K562 (cell line): ENCODE measurements at regions not wholly inside any gene's neighbourhood (a gene's known extent, or its start where the extent isn't known, plus 50 kb on each side); places are given as distances from the start of the nearest gene placed in this dataset.

Experiments used
- ATAC-seq: fragments of 200-7000 bp; cut with Tn5 transposase; 3 replicates; pipeline ENCODE4 v1.9.1; 2020; ENCODE audit warnings: moderate library complexity
- BruUV-seq: library from RNA; stranded (reverse); fragments of 400-500 nt; replicated peaks from 2 replicates; lab custom pipeline; 2021; lab: Mats Ljungman, UMichigan
- CTCF ChIA-PET: fragments of 300-600 bp; formaldehyde crosslinking; extraction: SDS; loops from one replicate; lab custom pipeline; 2021; ENCODE audit warnings: low intra/inter-chr PET ratio; lab: Yijun Ruan, JAX
- POLR2A ChIA-PET: fragments of 300-600, 350-650 bp; sonication (Branson Sonifier 250); formaldehyde crosslinking; extraction: SDS; loops from one replicate; lab custom pipeline; 2021; ENCODE audit warnings: antibody characterized with exemption, inconsistent platforms; lab: Yijun Ruan, JAX
- DNase-seq, 4 experiments: peaks; one replicate each; pipeline versions ENCODE4 v3.0.0 to v3.0.0-alpha.2; 2011 to 2018; ENCODE audit warnings: low spot score in 3 of 4, mixed read lengths in 3 of 4; ENCODE audit errors: extremely low read depth in 1 of 4
- FAIRE-seq: peaks from 2 replicates; lab custom pipeline; 2011; peaks lifted over from hg19 to GRCh38; lab: Jason Lieb, UNC
- H2AFZ ChIP-seq: 2 replicates; pipeline ENCODE4 v1.6.0; 2011; ENCODE audit warnings: low read depth, low read length, control low read depth, inconsistent platforms
- H3K27ac ChIP-seq: fragments of 200-600 bp; 3 replicates; pipeline ENCODE4 v1.8.0; 2011; ENCODE audit warnings: low read depth, mild to moderate bottlenecking, control low read depth, inconsistent platforms, low read length, moderate library complexity, mixed read lengths; ENCODE audit errors: extremely low read depth
- H3K27me3 ChIP-seq, 2 experiments: fragments of 300-600 bp in 1 of 2; 2 replicates in 1 of 2; 3 replicates in 1 of 2; pipeline versions ENCODE4 v1.6.0 to v1.8.0; 2011; ENCODE audit warnings: inconsistent platforms in 2 of 2, low read length in 2 of 2, mild to moderate bottlenecking in 1 of 2, mixed read lengths in 1 of 2, moderate library complexity in 1 of 2; ENCODE audit not compliant: control insufficient read depth in 2 of 2, insufficient read depth in 2 of 2
- H3K36me3 ChIP-seq: fragments of 300-600 bp; 3 replicates; pipeline ENCODE4 v1.8.0; 2011; ENCODE audit warnings: mild to moderate bottlenecking, low read length, inconsistent platforms; ENCODE audit not compliant: control insufficient read depth, insufficient read depth
- H3K4me1 ChIP-seq, 2 experiments: fragments of 200-600 bp in 1 of 2; replicated peaks in 1 of 2; 2 replicates in 1 of 2; 3 replicates in 1 of 2; pipeline versions ENCODE4 v1.5.1 to v1.8.0; 2011; ENCODE audit warnings: inconsistent platforms in 2 of 2, low read length in 2 of 2, mild to moderate bottlenecking in 1 of 2, mixed read lengths in 1 of 2, moderate library complexity in 1 of 2; ENCODE audit not compliant: control insufficient read depth in 2 of 2, insufficient read depth in 2 of 2
- H3K4me2 ChIP-seq: 2 replicates; pipeline ENCODE4 v1.6.1; 2011; ENCODE audit warnings: low read length, control low read depth, inconsistent platforms, mixed read lengths; ENCODE audit not compliant: insufficient read depth
- H3K4me3 ChIP-seq: fragments of 200-600 bp; sonication (generic), shearing (Covaris generic); 2 replicates; pipeline ENCODE4 v1.5.1; 2016; ENCODE audit warnings: control low read depth, inconsistent platforms
- H3K79me2 ChIP-seq: fragments of 200-600 bp; 3 replicates; pipeline ENCODE4 v1.8.0; 2011; ENCODE audit warnings: low read length, inconsistent platforms; ENCODE audit not compliant: control insufficient read depth, insufficient read depth
- H3K9ac ChIP-seq, 2 experiments: 2 replicates each; pipeline versions ENCODE4 v1.6.0 to v1.6.1; 2011; ENCODE audit warnings: low read depth in 2 of 2, low read length in 2 of 2, control low read depth in 1 of 2, inconsistent platforms in 1 of 2, mild to moderate bottlenecking in 1 of 2, mixed read lengths in 1 of 2; ENCODE audit not compliant: insufficient read depth in 1 of 2
- H3K9me1 ChIP-seq: one replicate; pipeline ENCODE4 v1.6.0; 2011; ENCODE audit warnings: inconsistent platforms, mild to moderate bottlenecking, low read length, moderate library complexity; ENCODE audit not compliant: control insufficient read depth, insufficient read depth
- H3K9me3 ChIP-seq: replicated peaks from 2 replicates; pipeline ENCODE4 v1.5.1; 2011; ENCODE audit warnings: low read depth, low read length, inconsistent platforms; ENCODE audit not compliant: control insufficient read depth, insufficient read depth
- H4K20me1 ChIP-seq: replicated peaks from 2 replicates; pipeline ENCODE4 v1.6.1; 2011; ENCODE audit warnings: low read length, inconsistent platforms, mixed read lengths; ENCODE audit not compliant: control insufficient read depth, insufficient read depth
- ARNT ChIP-seq, 2 experiments: fragments of 450-650 bp; IDR thresholded peaks; 2 replicates each; pipeline ENCODE4 v1.6.1; 2016; ENCODE audit warnings: mild to moderate bottlenecking in 1 of 2
- ASH1L ChIP-seq: fragments of 450-650 bp; IDR thresholded peaks from 2 replicates; pipeline ENCODE4 v1.6.1; 2018; ENCODE audit warnings: borderline replicate concordance, mild to moderate bottlenecking, low read depth; ENCODE audit not compliant: partially characterized antibody
- FOXJ2 ChIP-seq: fragments of 200-800 bp; sonication (Bioruptor generic); IDR thresholded peaks from 2 replicates; pipeline ENCODE4 v1.6.1; 2016; ENCODE audit warnings: missing genetic modification characterization, missing compliant biosample characterization
- KHSRP ChIP-seq: fragments of 450-650 bp; IDR thresholded peaks from 2 replicates; pipeline ENCODE4 v1.6.1; 2017
- MAFK ChIP-seq: IDR thresholded peaks from 2 replicates; pipeline ENCODE4 v1.6.1; 2011; ENCODE audit warnings: low read length, improper control_type of control experiment
- NFE2 ChIP-seq: IDR thresholded peaks from 2 replicates; pipeline ENCODE4 v1.6.1; 2014; ENCODE audit warnings: antibody characterized with exemption, low read depth
- NRF1 ChIP-seq, 2 experiments: fragments of 450-650 bp; IDR thresholded peaks in 1 of 2; conservative IDR thresholded peaks in 1 of 2; 2 replicates each; pipeline ENCODE4 v1.6.1; 2014; ENCODE audit warnings: mild to moderate bottlenecking in 2 of 2
- RBBP5 ChIP-seq: fragments of 200-600 bp; sonication (generic); IDR thresholded peaks from 2 replicates; pipeline ENCODE4 v1.6.1; 2012; ENCODE audit warnings: borderline replicate concordance, mild to moderate bottlenecking, low read length, control low read depth, inconsistent platforms; ENCODE audit not compliant: insufficient read depth, poor library complexity, severe bottlenecking
- THAP7 ChIP-seq: fragments of 250-450 bp; sonication (Bioruptor Pico); IDR thresholded peaks from 2 replicates; pipeline ENCODE4 v1.5.0; 2021
- THRA ChIP-seq: fragments of 450-650 bp; IDR thresholded peaks from 2 replicates; pipeline ENCODE4 v1.6.1; 2017; ENCODE audit warnings: mild to moderate bottlenecking, moderate library complexity
- ZNF232 ChIP-seq: sonication (generic); formaldehyde crosslinking; IDR thresholded peaks from 2 replicates; pipeline ENCODE4 v1.8.0; 2022; ENCODE audit warnings: mild to moderate bottlenecking, missing genetic modification reagents
- ZNF707 ChIP-seq: fragments of 250-450 bp; sonication (Bioruptor Pico); conservative IDR thresholded peaks from 2 replicates; pipeline ENCODE4 v1.8.0; 2022; ENCODE audit warnings: inconsistent platforms, mild to moderate bottlenecking, moderate library complexity
- WGBS: fragments of 100-300 bp; shearing (Covaris generic); methylation state at CpG from one replicate; pipeline ENCODE4 v1.1.6; 2016; ENCODE audit warnings: low coverage, mixed read lengths; ENCODE audit not compliant: insufficient coverage; ENCODE audit errors: missing lambda C conversion rate; 5-methylcytosine and 5-hydroxymethylcytosine counted together
- in situ Hi-C: fragments of 300-500 bp; cut with MboI; formaldehyde crosslinking; loops from 4 replicates; pipeline ENCODE4 v1.15.0; 2018; ENCODE audit warnings: inconsistent platforms, mixed read lengths
- intact Hi-C: fragments of 100-400 bp; cut with micrococcal nuclease; formaldehyde crosslinking; loops from 2 replicates; pipeline ENCODE4 v1.14.2; 2022

DNA sequence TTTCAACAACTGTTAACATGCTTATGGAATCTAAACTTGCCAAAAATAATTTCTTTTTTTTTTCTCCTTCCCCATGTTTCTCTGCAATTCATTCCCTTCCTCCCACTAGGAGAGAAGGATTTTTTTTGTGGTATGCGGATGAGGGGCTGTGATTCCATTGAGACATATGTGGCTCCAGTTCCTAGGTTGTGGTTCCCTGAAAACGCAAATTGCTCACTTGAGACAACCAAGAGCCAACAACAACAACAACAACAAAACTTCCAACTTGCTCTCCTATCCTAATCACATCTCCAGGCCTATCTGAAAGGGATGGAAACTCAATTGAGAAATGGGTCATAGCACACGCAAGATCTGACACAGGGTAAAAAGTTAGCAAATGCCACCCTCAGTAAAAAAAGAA is 406.5 kb upstream of the TGFBR2 start:
- WGBS = 0% methylated on average over 3 of the region's 3 CpGs
- TF ChIP-seq THAP7 (CRISPR knock-in tag) (no peak), ZNF232 (no peak), FOXJ2 (tag) (no peak), THRA (no peak), NFE2 (no peak), ZNF707 (CRISPR knock-in tag) (no peak), ASH1L (no peak), NRF1 (conservative IDR thresholded peaks at IDR 0.05 in 1 of 2, IDR thresholded peaks at IDR 0.05 in 1 of 2) (no peak), KHSRP (no peak), MAFK (no peak), ARNT (IDR thresholded peaks at IDR 0.05) (no peak), RBBP5 (no peak)
- FAIRE-seq = no peak

More for the DNA sequence above, 406.5 kb upstream of the TGFBR2 start:
- H3K79me2 ChIP-seq = no peaks in the 10 kb centered on the region
- no peaks in the 10 kb centered on the region; the same call in 1 of the 2 replicates for H3K9me3 ChIP-seq
- H3K9me1 ChIP-seq = no peaks in the 10 kb centered on the region
- ChIA-PET CTCF (interaction anchor here (1.0 kb wide), 1 partner anchor 1724 kb away, joined by 3 read pairs; no protein-coding TSS in a partner anchor), POLR2A (no interaction called here)
- H2AFZ ChIP-seq = no peak overlapping the region
- H3K9ac ChIP-seq = no peak overlapping the region
- no peak overlapping the region for H3K4me3 ChIP-seq
- no peak for DNase-seq
- no peaks in the 10 kb centered on the region for H3K4me1 ChIP-seq
- H4K20me1 ChIP-seq = no peaks in the 10 kb centered on the region
- in situ Hi-C loops = no loop called here
- no TSS peak for BruUV-seq
- H3K4me2 ChIP-seq = no peak overlapping the region
- no peaks in the 10 kb centered on the region for H3K27me3 ChIP-seq
- intact Hi-C loops = loop anchor here (1.0 kb wide), 2 partner anchors 187 to 1533 kb away; no protein-coding TSS in a partner anchor
- H3K36me3 ChIP-seq = no peaks in the 10 kb centered on the region
- no peak for ATAC-seq
- no peak overlapping the region for H3K27ac ChIP-seq
